WTC11 (cell line): ENCODE measurements at regions not wholly inside any gene's neighbourhood (a gene's known extent, or its start where the extent isn't known, plus 50 kb on each side); places are given as distances from the start of the nearest gene placed in this dataset.

ENCODE experiments used
- ATAC-seq: fragments of 200-7000 bp; cut with Tn5 transposase; 2 replicates; pipeline ENCODE4 v1.10.0; 2021; ENCODE audit warnings: mild to moderate bottlenecking, moderate library complexity
- CTCF ChIA-PET: fragments of 300-600 bp; sonication (Branson Sonifier 250); formaldehyde crosslinking; loops from one replicate; lab custom pipeline; 2021; ENCODE audit warnings: antibody characterized with exemption; lab: Charles Lee
- POLR2A ChIA-PET: fragments of 350-600 bp; sonication (Branson Sonifier 250); formaldehyde crosslinking; loops from one replicate; lab custom pipeline; 2021; ENCODE audit warnings: antibody characterized with exemption; lab: Charles Lee
- DNase-seq: peaks from one replicate; pipeline ENCODE4 v3.0.0; 2021; ENCODE audit warnings: low spot score
- H3K27ac Mint-ChIP-seq: 2 replicates; pipeline ENCODE4 v1.8.0; 2021; ENCODE audit warnings: mixed read lengths
- H3K27me3 Mint-ChIP-seq: 2 replicates; pipeline ENCODE4 v1.8.0; 2021; ENCODE audit warnings: low read depth, mild to moderate bottlenecking, moderate library complexity, mixed read lengths
- H3K36me3 Mint-ChIP-seq: 2 replicates; pipeline ENCODE4 v1.8.0; 2021; ENCODE audit warnings: mixed read lengths
- H3K4me1 Mint-ChIP-seq: 2 replicates; pipeline ENCODE4 v1.8.0; 2022; ENCODE audit warnings: mixed read lengths
- H3K4me3 Mint-ChIP-seq: 2 replicates; pipeline ENCODE4 v1.8.0; 2021; ENCODE audit warnings: mild to moderate bottlenecking, moderate library complexity, mixed read lengths
- H3K9me3 Mint-ChIP-seq: 2 replicates; pipeline ENCODE4 v1.8.0; 2021; ENCODE audit warnings: mixed read lengths
- AR ChIP-seq: fragments of 250-450 bp; sonication (Bioruptor Pico); IDR thresholded peaks from 2 replicates; pipeline ENCODE4 v1.9.0; 2021; ENCODE audit warnings: mild to moderate bottlenecking
- ATF3 ChIP-seq: sonication (generic); formaldehyde crosslinking; conservative IDR thresholded peaks from 2 replicates; pipeline ENCODE4 v1.8.1; 2022; ENCODE audit warnings: mild to moderate bottlenecking, missing genetic modification reagents
- E2F5 ChIP-seq: sonication (generic); formaldehyde crosslinking; IDR thresholded peaks from 2 replicates; pipeline ENCODE4 v1.8.1; 2022; ENCODE audit warnings: mild to moderate bottlenecking, moderate library complexity, missing genetic modification reagents
- FOXK1 ChIP-seq: sonication (generic); formaldehyde crosslinking; IDR thresholded peaks from 2 replicates; pipeline ENCODE4 v1.8.0; 2022; ENCODE audit warnings: mild to moderate bottlenecking, moderate library complexity, missing genetic modification reagents
- FOXP1 ChIP-seq: sonication (generic); formaldehyde crosslinking; IDR thresholded peaks from 2 replicates; pipeline ENCODE4 v1.8.0; 2022; ENCODE audit warnings: missing genetic modification reagents, mild to moderate bottlenecking, moderate library complexity, borderline replicate concordance
- JAZF1 ChIP-seq: fragments of 250-450 bp; sonication (Bioruptor Pico); IDR thresholded peaks from 2 replicates; pipeline ENCODE4 v1.9.0; 2021; ENCODE audit warnings: moderate library complexity, mild to moderate bottlenecking, inconsistent platforms
- JUN ChIP-seq: sonication (generic); formaldehyde crosslinking; IDR thresholded peaks from 2 replicates; pipeline ENCODE4 v1.8.0; 2023; ENCODE audit warnings: mild to moderate bottlenecking, missing genetic modification reagents
- MYBL2 ChIP-seq: sonication (generic); formaldehyde crosslinking; IDR thresholded peaks from 2 replicates; pipeline ENCODE4 v1.8.1; 2023; ENCODE audit warnings: mild to moderate bottlenecking, moderate library complexity, missing genetic modification reagents
- SMAD3 ChIP-seq: sonication (generic); formaldehyde crosslinking; IDR thresholded peaks from 2 replicates; pipeline ENCODE4 v1.8.0; 2022; ENCODE audit warnings: missing genetic modification reagents, mild to moderate bottlenecking, borderline replicate concordance
- TEAD4 ChIP-seq: sonication (generic); formaldehyde crosslinking; IDR thresholded peaks from 2 replicates; pipeline ENCODE4 v1.8.0; 2022; ENCODE audit warnings: mild to moderate bottlenecking, missing genetic modification reagents
- TP53 ChIP-seq: sonication (generic); formaldehyde crosslinking; IDR thresholded peaks from 2 replicates; pipeline ENCODE4 v1.8.1; 2023; ENCODE audit warnings: mild to moderate bottlenecking, missing genetic modification reagents
- ZBTB21 ChIP-seq: sonication (generic); formaldehyde crosslinking; IDR thresholded peaks from 2 replicates; pipeline ENCODE4 v1.8.1; 2023; ENCODE audit warnings: mild to moderate bottlenecking, missing genetic modification reagents, borderline replicate concordance
- ZNF416 ChIP-seq: fragments of 250-450 bp; sonication (Bioruptor Pico); IDR thresholded peaks from 2 replicates; pipeline ENCODE4 v1.9.0; 2021; ENCODE audit warnings: mild to moderate bottlenecking, inconsistent platforms
- ZNF512 ChIP-seq: sonication (generic); formaldehyde crosslinking; IDR thresholded peaks from 2 replicates; pipeline ENCODE4 v1.8.1; 2022; ENCODE audit warnings: missing genetic modification reagents, borderline replicate concordance
- ZNF532 ChIP-seq: fragments of 250-450 bp; sonication (Bioruptor Pico); IDR thresholded peaks from 2 replicates; pipeline ENCODE4 v1.9.0; 2021; ENCODE audit warnings: mild to moderate bottlenecking, borderline replicate concordance
- ZNF671 ChIP-seq: fragments of 250-450 bp; sonication (Bioruptor Pico); IDR thresholded peaks from 2 replicates; pipeline ENCODE4 v1.8.0; 2021; ENCODE audit warnings: mild to moderate bottlenecking
- ZSCAN18 ChIP-seq: fragments of 250-450 bp; sonication (Bioruptor Pico); IDR thresholded peaks from 2 replicates; pipeline ENCODE4 v2.1.2; 2022; ENCODE audit warnings: mild to moderate bottlenecking, moderate library complexity

- Mint-ChIP-seq H3K36me3 (no peaks in the 10 kb centered on the region), H3K27me3 (no peaks in the 10 kb centered on the region), H3K27ac (no peak overlapping the region), H3K9me3 (peaks cover 22% of the 10 kb centered on the region), H3K4me3 (no peak overlapping the region), H3K4me1 (peaks cover 6% of the 10 kb centered on the region)
- POLR2A ChIA-PET, result interaction anchor here (0.7 kb wide), 1 partner anchor 9 kb away, joined by 3 read pairs; no protein-coding TSS in a partner anchor
- CTCF ChIA-PET, result no interaction called here
- DNase-seq, result no peak
- no peak for ATAC-seq
- TF ChIP-seq FOXK1, result no peak
- no peak for TF ChIP-seq ZBTB21
- TF ChIP-seq ATF3 (CRISPR knock-in tag), result no peak
- TF ChIP-seq ZNF512, result no peak
- no peak for TF ChIP-seq MYBL2 (CRISPR knock-in tag)
- TF ChIP-seq JAZF1 (CRISPR knock-in tag), result no peak
- no peak for TF ChIP-seq TP53
Measured at GRCh38 chr5:31059889-31060288, 133.6 kb upstream of the CDH6 start.

GRCh38 chr5:31054453-31054852, 139.0 kb upstream of the CDH6 start:
- peaks cover 33% of the 10 kb centered on the region for H3K4me1 Mint-ChIP-seq
- CTCF ChIA-PET, result interaction anchor here (1.3 kb wide), 1 partner anchor 132 kb away, joined by 3 read pairs; no protein-coding TSS in a partner anchor
- H3K4me3 Mint-ChIP-seq, result no peak overlapping the region
- no peak overlapping the region; the same call in 1 of the 2 replicates for H3K27ac Mint-ChIP-seq
- peaks cover 22% of the 10 kb centered on the region for H3K9me3 Mint-ChIP-seq
- DNase-seq (no peak), ATAC-seq (no peak)
- POLR2A ChIA-PET, result no interaction called here
- TF ChIP-seq E2F5 (no peak), ZNF416 (no peak), AR (no peak), ZNF512 (no peak), JUN (no peak), TEAD4 (CRISPR knock-in tag) (no peak), ZNF671 (CRISPR knock-in tag) (no peak)
- no peaks in the 10 kb centered on the region for H3K27me3 Mint-ChIP-seq
- H3K36me3 Mint-ChIP-seq, result no peaks in the 10 kb centered on the region

- no peak overlapping the region for H3K27ac Mint-ChIP-seq
- TF ChIP-seq FOXP1 (CRISPR knock-in tag), result no peak
- no peak for TF ChIP-seq SMAD3 (CRISPR knock-in tag)
- TF ChIP-seq ZSCAN18 (CRISPR knock-in tag), result no peak
- no peak for TF ChIP-seq ZNF532 (CRISPR knock-in tag)
Measured at GRCh38 chr5:31052937-31053658, 140.4 kb upstream of the CDH6 start.

More at GRCh38 chr5:31052937-31053658, 140.4 kb upstream of the CDH6 start:
- DNase-seq (no peak), ATAC-seq (no peak)
- no peaks in the 10 kb centered on the region for H3K27me3 Mint-ChIP-seq
- H3K9me3 Mint-ChIP-seq, result peaks cover 16% of the 10 kb centered on the region
- H3K36me3 Mint-ChIP-seq, result no peaks in the 10 kb centered on the region
- CTCF ChIA-PET, result no interaction called here
- POLR2A ChIA-PET, result no interaction called here
- H3K4me3 Mint-ChIP-seq, result no peak overlapping the region
- peaks cover 41% of the 10 kb centered on the region for H3K4me1 Mint-ChIP-seq
